HG02798 (cell line): ENCODE measurements at regions not wholly inside any gene's neighbourhood (a gene's known extent, or its start where the extent isn't known, plus 50 kb on each side); places are given as distances from the start of the nearest gene placed in this dataset.
A peak's percentile ranks its signal among the peaks of the same experiment; 100 is the strongest.
"Not testable (repeated sequence)": the region's sequence is repeated elsewhere in the genome, so short reads cannot be mapped to it uniquely, and the experiment has no call there.

Source experiments
- ATAC-seq: cut with Tn5 transposase; IDR thresholded peaks from one replicate; pipeline ENCODE4 v1.9.1; 2021; ENCODE audit warnings: mild to moderate bottlenecking; ENCODE audit not compliant: unreplicated experiment, poor library complexity

- peak; percentile 72 for ATAC-seq
Measured at GRCh38 chr5:106860398-106861044, 810.2 kb downstream of the EFNA5 start.

- no peak for ATAC-seq
Measured at GRCh38 chr5:106858616-106859015, 812.1 kb downstream of the EFNA5 start.

- ATAC-seq: no peak
Measured at GRCh38 chr5:106854922-106855321, 815.8 kb downstream of the EFNA5 start.

GRCh38 chr5:106854105-106854687, 816.5 kb downstream of the EFNA5 start:
- ATAC-seq: no peak

- ATAC-seq: no peak
Measured at GRCh38 chr5:106853266-106853665, 817.5 kb downstream of the EFNA5 start.

- ATAC-seq: no peak
Measured at GRCh38 chr5:106849266-106849665, 821.5 kb downstream of the EFNA5 start.

- ATAC-seq: peak; percentile 75
Measured at GRCh38 chr5:106843812-106844416, 826.8 kb downstream of the EFNA5 start.

- ATAC-seq: no peak
Measured at GRCh38 chr5:106833517-106833916, 837.2 kb downstream of the EFNA5 start.

- no peak for ATAC-seq
Measured at GRCh38 chr5:106827061-106827460, 843.7 kb downstream of the EFNA5 start.

GRCh38 chr5:106825374-106825773, 845.4 kb downstream of the EFNA5 start:
- no peak for ATAC-seq

- ATAC-seq: no peak
Measured at GRCh38 chr5:106822851-106823250, 847.9 kb downstream of the EFNA5 start.

- no peak for ATAC-seq
Measured at GRCh38 chr5:106818552-106818951, 852.2 kb downstream of the EFNA5 start.

GRCh38 chr5:106814961-106815360, 855.8 kb downstream of the EFNA5 start:
- ATAC-seq: no peak

GRCh38 chr5:106801554-106801953, 869.2 kb downstream of the EFNA5 start:
- no peak for ATAC-seq

- no peak for ATAC-seq
Measured at GRCh38 chr5:106797996-106798395, 872.7 kb downstream of the EFNA5 start.

- no peak for ATAC-seq
Measured at GRCh38 chr5:106796081-106796480, 874.7 kb downstream of the EFNA5 start.

GRCh38 chr5:106784846-106785245, 885.9 kb downstream of the EFNA5 start:
- ATAC-seq: no peak

- ATAC-seq: no peak
Measured at GRCh38 chr5:106780355-106780754, 890.4 kb downstream of the EFNA5 start.

- ATAC-seq: not testable (repeated sequence)
Measured at GRCh38 chr5:106776515-106776914, 894.2 kb downstream of the EFNA5 start.

GRCh38 chr5:106768392-106768791, 902.3 kb downstream of the EFNA5 start:
- no peak for ATAC-seq

- ATAC-seq: no peak
Measured at GRCh38 chr5:106766916-106767315, 903.8 kb downstream of the EFNA5 start.

GRCh38 chr5:106759581-106759980, 911.2 kb downstream of the EFNA5 start:
- ATAC-seq: no peak
